ENCODE measurements at regions not wholly inside any gene's neighbourhood (a gene's known extent, or its start where the extent isn't known, plus 50 kb on each side); places are given as distances from the start of the nearest gene placed in this dataset.

GRCh38 chr5:163855754-163856153 is 350.3 kb downstream of the MAT2B start:
- H3K9me3 ChIP-seq (ENCODE audit: control insufficient read depth in 4 of 4, low read length in 3 of 4): peaks cover 2 to 17% (median 13%) of the 10 kb centered on the region in 4 donors
- H3K27me3 ChIP-seq (ENCODE audit: control insufficient read depth in 4 of 4, insufficient read depth in 4 of 4, low read length in 3 of 4): no peaks in the 10 kb centered on the region
- DNase-seq (ENCODE audit: low spot score): no peak
- WGBS: 80% methylated on average over 1 of the region's 1 CpG
- H3K9ac ChIP-seq (ENCODE audit: low read depth in 1 of 2, low read length in 2 of 2): no peak overlapping the region
- H3K4me3 ChIP-seq (ENCODE audit: low read depth in 1 of 3, low read length in 3 of 3): no peak overlapping the region
- H3K36me3 ChIP-seq (ENCODE audit: control insufficient read depth in 4 of 4, insufficient read depth in 3 of 4, low read depth in 1 of 4, low read length in 3 of 4): no peaks in the 10 kb centered on the region
- no peak overlapping the region for H3K27ac ChIP-seq (ENCODE audit: low read depth in 1 of 2, low read length in 2 of 2)
- H3K4me1 ChIP-seq (ENCODE audit: control insufficient read depth in 4 of 4, insufficient read depth in 4 of 4, low read length in 3 of 4): no peaks in the 10 kb centered on the region
- TF ChIP-seq EGR1 (IDR thresholded peaks at IDR 0.05; ENCODE audit: low read depth in 2 of 2) (no peak), NR2F2 (IDR thresholded peaks at IDR 0.05) (no peak), HNF4A (conservative IDR thresholded peaks at IDR 0.05) (no peak), FOXA1 (IDR thresholded peaks at IDR 0.05) (no peak), RXRA (IDR thresholded peaks at IDR 0.05) (no peak), MAX (IDR thresholded peaks at IDR 0.05) (no peak), TAF1 (conservative IDR thresholded peaks at IDR 0.05) (no peak), GABPA (IDR thresholded peaks at IDR 0.05 in 1 of 2, conservative IDR thresholded peaks at IDR 0.05 in 1 of 2) (no peak), RAD21 (IDR thresholded peaks at IDR 0.05) (no peak), FOXA2 (IDR thresholded peaks at IDR 0.05) (no peak), JUND (IDR thresholded peaks at IDR 0.05) (no peak), SP1 (IDR thresholded peaks at IDR 0.05) (no peak), HNF4G (IDR thresholded peaks at IDR 0.05) (no peak), YY1 (IDR thresholded peaks at IDR 0.05) (no peak)
- TF ChIP-seq, protein P1, sequence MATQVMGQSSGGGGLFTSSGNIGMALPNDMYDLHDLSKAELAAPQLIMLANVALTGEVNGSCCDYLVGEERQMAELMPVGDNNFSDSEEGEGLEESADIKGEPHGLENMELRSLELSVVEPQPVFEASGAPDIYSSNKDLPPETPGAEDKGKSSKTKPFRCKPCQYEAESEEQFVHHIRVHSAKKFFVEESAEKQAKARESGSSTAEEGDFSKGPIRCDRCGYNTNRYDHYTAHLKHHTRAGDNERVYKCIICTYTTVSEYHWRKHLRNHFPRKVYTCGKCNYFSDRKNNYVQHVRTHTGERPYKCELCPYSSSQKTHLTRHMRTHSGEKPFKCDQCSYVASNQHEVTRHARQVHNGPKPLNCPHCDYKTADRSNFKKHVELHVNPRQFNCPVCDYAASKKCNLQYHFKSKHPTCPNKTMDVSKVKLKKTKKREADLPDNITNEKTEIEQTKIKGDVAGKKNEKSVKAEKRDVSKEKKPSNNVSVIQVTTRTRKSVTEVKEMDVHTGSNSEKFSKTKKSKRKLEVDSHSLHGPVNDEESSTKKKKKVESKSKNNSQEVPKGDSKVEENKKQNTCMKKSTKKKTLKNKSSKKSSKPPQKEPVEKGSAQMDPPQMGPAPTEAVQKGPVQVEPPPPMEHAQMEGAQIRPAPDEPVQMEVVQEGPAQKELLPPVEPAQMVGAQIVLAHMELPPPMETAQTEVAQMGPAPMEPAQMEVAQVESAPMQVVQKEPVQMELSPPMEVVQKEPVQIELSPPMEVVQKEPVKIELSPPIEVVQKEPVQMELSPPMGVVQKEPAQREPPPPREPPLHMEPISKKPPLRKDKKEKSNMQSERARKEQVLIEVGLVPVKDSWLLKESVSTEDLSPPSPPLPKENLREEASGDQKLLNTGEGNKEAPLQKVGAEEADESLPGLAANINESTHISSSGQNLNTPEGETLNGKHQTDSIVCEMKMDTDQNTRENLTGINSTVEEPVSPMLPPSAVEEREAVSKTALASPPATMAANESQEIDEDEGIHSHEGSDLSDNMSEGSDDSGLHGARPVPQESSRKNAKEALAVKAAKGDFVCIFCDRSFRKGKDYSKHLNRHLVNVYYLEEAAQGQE (IDR thresholded peaks at IDR 0.05): no peak
- TF ChIP-seq, protein P2, sequence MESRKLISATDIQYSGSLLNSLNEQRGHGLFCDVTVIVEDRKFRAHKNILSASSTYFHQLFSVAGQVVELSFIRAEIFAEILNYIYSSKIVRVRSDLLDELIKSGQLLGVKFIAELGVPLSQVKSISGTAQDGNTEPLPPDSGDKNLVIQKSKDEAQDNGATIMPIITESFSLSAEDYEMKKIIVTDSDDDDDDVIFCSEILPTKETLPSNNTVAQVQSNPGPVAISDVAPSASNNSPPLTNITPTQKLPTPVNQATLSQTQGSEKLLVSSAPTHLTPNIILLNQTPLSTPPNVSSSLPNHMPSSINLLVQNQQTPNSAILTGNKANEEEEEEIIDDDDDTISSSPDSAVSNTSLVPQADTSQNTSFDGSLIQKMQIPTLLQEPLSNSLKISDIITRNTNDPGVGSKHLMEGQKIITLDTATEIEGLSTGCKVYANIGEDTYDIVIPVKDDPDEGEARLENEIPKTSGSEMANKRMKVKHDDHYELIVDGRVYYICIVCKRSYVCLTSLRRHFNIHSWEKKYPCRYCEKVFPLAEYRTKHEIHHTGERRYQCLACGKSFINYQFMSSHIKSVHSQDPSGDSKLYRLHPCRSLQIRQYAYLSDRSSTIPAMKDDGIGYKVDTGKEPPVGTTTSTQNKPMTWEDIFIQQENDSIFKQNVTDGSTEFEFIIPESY (IDR thresholded peaks at IDR 0.05): no peak
- TF ChIP-seq, protein P3, sequence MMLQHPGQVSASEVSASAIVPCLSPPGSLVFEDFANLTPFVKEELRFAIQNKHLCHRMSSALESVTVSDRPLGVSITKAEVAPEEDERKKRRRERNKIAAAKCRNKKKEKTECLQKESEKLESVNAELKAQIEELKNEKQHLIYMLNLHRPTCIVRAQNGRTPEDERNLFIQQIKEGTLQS (IDR thresholded peaks at IDR 0.05): no peak
- TF ChIP-seq, protein P4, sequence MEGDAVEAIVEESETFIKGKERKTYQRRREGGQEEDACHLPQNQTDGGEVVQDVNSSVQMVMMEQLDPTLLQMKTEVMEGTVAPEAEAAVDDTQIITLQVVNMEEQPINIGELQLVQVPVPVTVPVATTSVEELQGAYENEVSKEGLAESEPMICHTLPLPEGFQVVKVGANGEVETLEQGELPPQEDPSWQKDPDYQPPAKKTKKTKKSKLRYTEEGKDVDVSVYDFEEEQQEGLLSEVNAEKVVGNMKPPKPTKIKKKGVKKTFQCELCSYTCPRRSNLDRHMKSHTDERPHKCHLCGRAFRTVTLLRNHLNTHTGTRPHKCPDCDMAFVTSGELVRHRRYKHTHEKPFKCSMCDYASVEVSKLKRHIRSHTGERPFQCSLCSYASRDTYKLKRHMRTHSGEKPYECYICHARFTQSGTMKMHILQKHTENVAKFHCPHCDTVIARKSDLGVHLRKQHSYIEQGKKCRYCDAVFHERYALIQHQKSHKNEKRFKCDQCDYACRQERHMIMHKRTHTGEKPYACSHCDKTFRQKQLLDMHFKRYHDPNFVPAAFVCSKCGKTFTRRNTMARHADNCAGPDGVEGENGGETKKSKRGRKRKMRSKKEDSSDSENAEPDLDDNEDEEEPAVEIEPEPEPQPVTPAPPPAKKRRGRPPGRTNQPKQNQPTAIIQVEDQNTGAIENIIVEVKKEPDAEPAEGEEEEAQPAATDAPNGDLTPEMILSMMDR (IDR thresholded peaks at IDR 0.05; ENCODE audit: low read depth, low read length, missing input control): no peak

All from liver (tissue), 8 donors.